Thyroid gland (tissue), 4 donors: ENCODE measurements at regions not wholly inside any gene's neighbourhood (a gene's known extent, or its start where the extent isn't known, plus 50 kb on each side); places are given as distances from the start of the nearest gene placed in this dataset.

Experiments used
- DNase-seq, 2 donors: peaks; one replicate each; pipeline ENCODE4 v3.0.0-alpha.2; 2019
- H3K27ac ChIP-seq, 3 donors: fragments of 200-600 bp; sonication (generic); 1 replicate in 2 of 3; 2 replicates in 1 of 3; pipeline ENCODE4 v1.5.1; 2016 to 2019; ENCODE audit warnings: mild to moderate bottlenecking in 1 of 3, moderate library complexity in 1 of 3
- H3K27me3 ChIP-seq: fragments of 200-600 bp; sonication (generic); one replicate; pipeline ENCODE4 v1.5.1; 2019
- H3K36me3 ChIP-seq, 2 donors: fragments of 200-600 bp; sonication (generic); one replicate each; pipeline ENCODE4 v1.5.1; 2016 to 2019
- H3K4me1 ChIP-seq, 2 donors: fragments of 200-600 bp; sonication (generic); one replicate each; pipeline ENCODE4 v1.5.1; 2017 to 2019
- H3K4me3 ChIP-seq, 3 donors: fragments of 200-600 bp; sonication (generic); replicated peaks in 1 of 3; 1 replicate in 2 of 3; 2 replicates in 1 of 3; pipeline ENCODE4 v1.5.1; 2016; ENCODE audit warnings: mild to moderate bottlenecking in 1 of 3
- H3K9me3 ChIP-seq: fragments of 200-600 bp; sonication (generic); one replicate; pipeline ENCODE4 v1.5.1; 2017
- POLR2A ChIP-seq, 2 donors: fragments of 450-650 bp; IDR thresholded peaks; one replicate each; pipeline ENCODE4 v1.6.1; 2017; ENCODE audit warnings: antibody characterized with exemption in 2 of 2, mild to moderate bottlenecking in 2 of 2, moderate library complexity in 1 of 2
- WGBS, 2 donors: methylation state at CpG; one replicate each; pipeline ENCODE4 v1.1.5; 2017; 5-methylcytosine and 5-hydroxymethylcytosine counted together
- intact Hi-C: fragments of 100-400 bp; cut with DNase I; formaldehyde crosslinking; loops from one replicate; pipeline ENCODE4 v1.15.1; 2023
- TF ChIP-seq, protein P1 (sequence below), 6 experiments: fragments of 200-600 bp in 3 of 6; fragments of 450-650 bp in 3 of 6; sonication (generic) in 3 of 6; IDR thresholded peaks; one replicate each; pipeline ENCODE4 v1.5.1; 2016 to 2019; ENCODE audit warnings: antibody characterized with exemption in 6 of 6, mild to moderate bottlenecking in 2 of 6, inconsistent platforms in 1 of 6, moderate library complexity in 1 of 6

DNA sequence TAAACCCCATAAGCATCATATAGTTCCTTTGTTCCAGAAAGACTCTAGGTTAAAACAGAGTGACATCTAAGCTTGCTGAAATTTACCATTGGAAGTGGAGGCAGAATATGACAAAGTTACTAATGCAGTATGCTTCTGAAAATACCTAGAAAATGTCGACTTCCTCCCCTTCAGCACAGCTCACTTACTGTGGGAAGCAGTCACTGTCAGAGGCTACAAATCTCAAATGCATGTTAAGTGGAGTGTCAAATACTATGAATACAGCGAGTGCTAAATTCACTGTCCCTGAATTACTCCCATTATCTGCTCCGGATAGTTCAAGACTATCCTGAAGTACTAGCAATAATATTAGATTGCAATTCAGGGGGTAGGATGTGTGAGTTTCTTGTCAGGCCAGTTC lies 1454.6 kb downstream of the AACS start:
- intact Hi-C loops = no loop called here

DNA sequence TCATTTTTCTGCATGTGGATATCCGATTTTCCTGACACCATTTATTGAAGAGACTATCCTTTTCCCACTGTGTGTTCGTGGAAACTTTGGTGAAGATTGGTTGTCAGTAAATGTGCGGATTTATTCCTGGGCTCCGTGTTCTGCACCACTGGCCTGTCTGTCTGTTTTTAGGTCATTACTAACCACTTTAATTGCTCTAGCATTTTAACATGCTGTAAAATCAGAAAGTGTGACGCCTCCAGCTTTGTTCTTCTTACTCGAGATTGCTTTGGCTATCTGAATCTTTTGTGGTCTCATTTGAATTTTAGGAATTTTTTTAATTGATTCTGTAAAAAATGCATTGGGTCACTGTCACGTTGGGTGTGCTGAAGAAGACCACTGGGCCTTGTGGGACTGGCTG lies 1458.7 kb downstream of the AACS start:
- no peak for DNase-seq
- intact Hi-C loops = no loop called here
- H3K27me3 ChIP-seq = no peaks in the 10 kb centered on the region
- 73 to 74% methylated on average over 7 of the region's 7 CpGs for WGBS, 2 donors
- no peak overlapping the region for H3K27ac ChIP-seq
- no peaks in the 10 kb centered on the region for H3K4me1 ChIP-seq
- H3K36me3 ChIP-seq = no peaks in the 10 kb centered on the region
- no peak for TF ChIP-seq POLR2A (IDR thresholded peaks at IDR 0.05)
- TF ChIP-seq, protein P1, sequence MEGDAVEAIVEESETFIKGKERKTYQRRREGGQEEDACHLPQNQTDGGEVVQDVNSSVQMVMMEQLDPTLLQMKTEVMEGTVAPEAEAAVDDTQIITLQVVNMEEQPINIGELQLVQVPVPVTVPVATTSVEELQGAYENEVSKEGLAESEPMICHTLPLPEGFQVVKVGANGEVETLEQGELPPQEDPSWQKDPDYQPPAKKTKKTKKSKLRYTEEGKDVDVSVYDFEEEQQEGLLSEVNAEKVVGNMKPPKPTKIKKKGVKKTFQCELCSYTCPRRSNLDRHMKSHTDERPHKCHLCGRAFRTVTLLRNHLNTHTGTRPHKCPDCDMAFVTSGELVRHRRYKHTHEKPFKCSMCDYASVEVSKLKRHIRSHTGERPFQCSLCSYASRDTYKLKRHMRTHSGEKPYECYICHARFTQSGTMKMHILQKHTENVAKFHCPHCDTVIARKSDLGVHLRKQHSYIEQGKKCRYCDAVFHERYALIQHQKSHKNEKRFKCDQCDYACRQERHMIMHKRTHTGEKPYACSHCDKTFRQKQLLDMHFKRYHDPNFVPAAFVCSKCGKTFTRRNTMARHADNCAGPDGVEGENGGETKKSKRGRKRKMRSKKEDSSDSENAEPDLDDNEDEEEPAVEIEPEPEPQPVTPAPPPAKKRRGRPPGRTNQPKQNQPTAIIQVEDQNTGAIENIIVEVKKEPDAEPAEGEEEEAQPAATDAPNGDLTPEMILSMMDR (IDR thresholded peaks at IDR 0.05) = no peak
- no peaks in the 10 kb centered on the region for H3K9me3 ChIP-seq
- no peak overlapping the region for H3K4me3 ChIP-seq

More for the DNA sequence above, 1454.6 kb downstream of the AACS start:
- H3K36me3 ChIP-seq = no peaks in the 10 kb centered on the region
- no peaks in the 10 kb centered on the region for H3K4me1 ChIP-seq
- TF ChIP-seq, protein P1 (IDR thresholded peaks at IDR 0.05) = no peak
- no peak for TF ChIP-seq POLR2A (IDR thresholded peaks at IDR 0.05)
- WGBS, 2 donors = 78 to 87% methylated on average over 3 of the region's 3 CpGs
- no peak overlapping the region for H3K27ac ChIP-seq
- H3K9me3 ChIP-seq = no peaks in the 10 kb centered on the region
- DNase-seq = no peak
- no peak overlapping the region for H3K4me3 ChIP-seq
- H3K27me3 ChIP-seq = no peaks in the 10 kb centered on the region

DNA sequence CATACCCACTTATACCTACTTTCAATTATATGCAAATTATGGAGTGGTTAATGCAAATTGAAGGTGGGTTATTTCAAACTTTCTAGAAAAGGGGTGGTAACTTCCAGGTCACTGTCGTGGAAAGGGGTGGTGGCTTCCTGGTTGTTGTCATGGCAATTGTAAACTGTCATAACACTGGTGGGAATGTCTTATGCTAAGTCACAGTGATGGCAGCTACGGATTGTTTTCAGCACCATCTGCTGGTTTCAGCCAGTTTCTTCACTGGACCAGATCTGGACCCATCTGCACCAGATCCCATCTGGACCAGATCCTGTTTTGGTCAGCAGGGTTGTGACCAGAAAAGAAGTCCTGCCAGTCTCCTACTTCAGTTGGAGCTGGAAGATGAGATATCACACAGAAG lies 1469.3 kb downstream of the AACS start:
- no peak for TF ChIP-seq POLR2A (IDR thresholded peaks at IDR 0.05)
- TF ChIP-seq, protein P1 (IDR thresholded peaks at IDR 0.05) = no peak

DNA sequence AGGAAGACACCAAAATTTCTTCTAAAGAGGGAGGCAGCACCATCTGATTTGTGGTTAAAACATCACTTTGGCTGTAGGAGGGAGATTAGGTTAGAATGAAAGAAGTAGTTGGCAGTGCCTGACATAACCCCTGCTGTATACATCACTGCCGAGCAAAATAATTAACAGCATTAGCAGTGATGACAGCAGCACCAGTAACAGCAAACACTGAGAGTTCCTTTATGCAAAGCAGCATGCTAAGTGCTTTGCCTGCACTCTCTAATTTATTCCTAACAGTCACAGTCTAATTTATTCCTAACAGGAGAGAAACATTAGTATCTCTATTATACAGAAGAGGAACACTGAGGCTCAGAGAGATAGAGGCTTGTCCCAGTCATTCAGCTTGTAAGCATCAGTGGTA lies 1469.7 kb downstream of the AACS start:
- no peaks in the 10 kb centered on the region for H3K36me3 ChIP-seq
- intact Hi-C loops = no loop called here
- H3K27me3 ChIP-seq = no peaks in the 10 kb centered on the region
- no peak overlapping the region for H3K27ac ChIP-seq
- TF ChIP-seq POLR2A (IDR thresholded peaks at IDR 0.05) = no peak
- TF ChIP-seq, protein P1 (IDR thresholded peaks at IDR 0.05) = no peak
- H3K4me1 ChIP-seq = no peaks in the 10 kb centered on the region
- H3K4me3 ChIP-seq = no peak overlapping the region
- H3K9me3 ChIP-seq = no peaks in the 10 kb centered on the region
- WGBS, 2 donors = 74 to 93% methylated on average over 1 of the region's 1 CpG
- DNase-seq = no peak

More for the DNA sequence above, 1469.3 kb downstream of the AACS start:
- intact Hi-C loops = no loop called here
- H3K36me3 ChIP-seq = no peaks in the 10 kb centered on the region
- WGBS, 2 donors = 57 to 66% methylated on average over 2 of the region's 2 CpGs
- H3K4me1 ChIP-seq = no peaks in the 10 kb centered on the region
- no peaks in the 10 kb centered on the region for H3K9me3 ChIP-seq
- no peaks in the 10 kb centered on the region for H3K27me3 ChIP-seq
- no peak overlapping the region for H3K27ac ChIP-seq
- DNase-seq = no peak
- no peak overlapping the region for H3K4me3 ChIP-seq

DNA sequence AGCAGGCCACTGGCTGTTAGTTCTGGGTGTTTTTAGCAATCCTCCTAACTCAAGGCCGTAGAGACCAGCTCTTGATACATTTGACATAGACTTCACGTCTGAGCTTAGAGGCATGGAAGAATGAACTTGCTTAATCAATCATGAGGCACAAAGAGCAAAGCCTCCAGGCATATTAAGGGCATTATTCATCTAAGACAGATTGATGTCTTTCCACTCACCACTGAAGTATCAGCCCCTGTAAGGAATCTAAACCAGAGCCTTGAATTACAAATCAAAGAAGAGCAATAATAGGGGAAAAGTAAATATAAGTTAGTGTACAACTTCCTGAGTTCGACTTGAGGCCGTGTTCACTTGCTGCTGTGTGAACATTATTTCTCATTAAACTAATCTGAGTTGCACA lies 1470.7 kb downstream of the AACS start:
- WGBS, 2 donors = 63% methylated on average over 4 of the region's 4 CpGs
- H3K36me3 ChIP-seq = no peaks in the 10 kb centered on the region

More for the DNA sequence above, 1470.7 kb downstream of the AACS start:
- no peak for TF ChIP-seq POLR2A (IDR thresholded peaks at IDR 0.05)
- TF ChIP-seq, protein P1 (IDR thresholded peaks at IDR 0.05) = no peak
- Histone ChIP-seq H3K27ac (no peak overlapping the region), H3K4me3 (no peak overlapping the region), H3K27me3 (no peaks in the 10 kb centered on the region), H3K4me1 (no peaks in the 10 kb centered on the region), H3K9me3 (no peaks in the 10 kb centered on the region)
- intact Hi-C loops = no loop called here
- no peak for DNase-seq
